ENCODE measurements at regions not wholly inside any gene's neighbourhood (a gene's known extent, or its start where the extent isn't known, plus 50 kb on each side); places are given as distances from the start of the nearest gene placed in this dataset.

GRCh38 chr11:23252426-23252825 is 392.2 kb upstream of the CCDC179 start:
- DNase-seq: no peak

GRCh38 chr11:23257088-23257487 is 396.8 kb upstream of the CCDC179 start:
- DNase-seq: no peak

More at GRCh38 chr11:23252426-23252825, 392.2 kb upstream of the CCDC179 start:
- no peak overlapping the region for H3K27ac ChIP-seq
- H3K36me3 ChIP-seq: no peaks in the 10 kb centered on the region
- H3K4me3 ChIP-seq: no peak overlapping the region
- TF ChIP-seq CTCF (IDR thresholded peaks at IDR 0.05): no peak
- TF ChIP-seq POLR2A (IDR thresholded peaks at IDR 0.05): no peak
- no peaks in the 10 kb centered on the region for H3K9me3 ChIP-seq
- no peaks in the 10 kb centered on the region for H3K27me3 ChIP-seq
- no peaks in the 10 kb centered on the region for H3K4me1 ChIP-seq

GRCh38 chr11:23257556-23257955 is 397.3 kb upstream of the CCDC179 start:
- Histone ChIP-seq H3K9me3 (no peaks in the 10 kb centered on the region), H3K36me3 (no peaks in the 10 kb centered on the region), H3K4me3 (no peak overlapping the region), H3K4me1 (no peaks in the 10 kb centered on the region), H3K27me3 (no peaks in the 10 kb centered on the region), H3K27ac (no peak overlapping the region)
- DNase-seq: no peak
- TF ChIP-seq POLR2A (IDR thresholded peaks at IDR 0.05) (no peak), CTCF (IDR thresholded peaks at IDR 0.05) (no peak)

More at GRCh38 chr11:23257088-23257487, 396.8 kb upstream of the CCDC179 start:
- Histone ChIP-seq H3K4me1 (no peaks in the 10 kb centered on the region), H3K4me3 (no peak overlapping the region), H3K9me3 (no peaks in the 10 kb centered on the region), H3K27me3 (no peaks in the 10 kb centered on the region), H3K27ac (no peak overlapping the region), H3K36me3 (no peaks in the 10 kb centered on the region)
- TF ChIP-seq POLR2A (IDR thresholded peaks at IDR 0.05) (no peak), CTCF (IDR thresholded peaks at IDR 0.05) (no peak)

- no peak for DNase-seq
- H3K27me3 ChIP-seq: no peaks in the 10 kb centered on the region
- no peak overlapping the region for H3K27ac ChIP-seq
- no peak for TF ChIP-seq POLR2A (IDR thresholded peaks at IDR 0.05)
- no peak for TF ChIP-seq CTCF (IDR thresholded peaks at IDR 0.05)
- H3K4me3 ChIP-seq: no peak overlapping the region
- no peaks in the 10 kb centered on the region for H3K36me3 ChIP-seq
- no peaks in the 10 kb centered on the region for H3K9me3 ChIP-seq
- no peaks in the 10 kb centered on the region for H3K4me1 ChIP-seq
These were observed 403.2 kb upstream of the CCDC179 start for GRCh38 chr11:23263466-23263865.

- H3K4me3 ChIP-seq: no peak overlapping the region
- no peak overlapping the region for H3K27ac ChIP-seq
- H3K27me3 ChIP-seq: no peaks in the 10 kb centered on the region
- no peaks in the 10 kb centered on the region for H3K9me3 ChIP-seq
- H3K36me3 ChIP-seq: no peaks in the 10 kb centered on the region
- no peak for TF ChIP-seq POLR2A (IDR thresholded peaks at IDR 0.05)
- no peak for TF ChIP-seq CTCF (IDR thresholded peaks at IDR 0.05)
- no peak for DNase-seq
- no peaks in the 10 kb centered on the region for H3K4me1 ChIP-seq
These were observed 411.8 kb upstream of the CCDC179 start for GRCh38 chr11:23272095-23272494.

- Histone ChIP-seq H3K9me3 (no peaks in the 10 kb centered on the region), H3K27ac (no peak overlapping the region), H3K36me3 (no peaks in the 10 kb centered on the region), H3K4me3 (no peak overlapping the region), H3K27me3 (no peaks in the 10 kb centered on the region), H3K4me1 (no peaks in the 10 kb centered on the region)
- TF ChIP-seq CTCF (IDR thresholded peaks at IDR 0.05) (no peak), POLR2A (IDR thresholded peaks at IDR 0.05) (no peak)
- DNase-seq: no peak
These were observed 417.8 kb upstream of the CCDC179 start for GRCh38 chr11:23278121-23278520.
